ENCODE measurements at regions not wholly inside any gene's neighbourhood (a gene's known extent, or its start where the extent isn't known, plus 50 kb on each side); places are given as distances from the start of the nearest gene placed in this dataset.

DNA sequence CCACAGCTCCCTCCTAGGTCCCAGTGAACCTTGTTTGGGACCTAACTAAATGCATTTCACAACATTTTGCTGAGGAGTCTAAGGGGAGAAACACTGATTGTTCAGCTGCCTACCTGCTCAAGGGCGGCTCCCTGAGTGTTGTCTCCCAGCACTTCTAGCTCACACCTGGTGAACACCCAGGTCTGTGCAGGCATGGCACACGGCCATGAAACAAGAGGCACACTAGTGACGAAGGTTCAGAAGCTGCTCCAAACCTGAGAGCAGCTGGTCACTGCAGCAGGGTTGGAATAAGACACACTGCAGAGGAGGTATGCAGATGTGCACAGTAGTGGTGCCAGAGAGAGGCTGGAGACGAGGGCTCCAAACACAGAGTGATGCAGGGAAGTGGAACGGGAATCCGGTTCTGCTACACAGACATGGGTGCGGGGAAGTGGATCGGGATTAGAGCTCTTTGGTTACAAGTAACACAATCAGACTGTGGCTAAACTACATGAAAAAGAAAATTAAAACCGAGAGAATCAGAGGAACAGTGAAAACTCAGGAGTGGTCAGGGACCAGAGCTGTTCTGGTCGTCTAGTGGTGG lies 486.1 kb upstream of the CDH4 start (continued):
- TF ChIP-seq, protein P1, sequence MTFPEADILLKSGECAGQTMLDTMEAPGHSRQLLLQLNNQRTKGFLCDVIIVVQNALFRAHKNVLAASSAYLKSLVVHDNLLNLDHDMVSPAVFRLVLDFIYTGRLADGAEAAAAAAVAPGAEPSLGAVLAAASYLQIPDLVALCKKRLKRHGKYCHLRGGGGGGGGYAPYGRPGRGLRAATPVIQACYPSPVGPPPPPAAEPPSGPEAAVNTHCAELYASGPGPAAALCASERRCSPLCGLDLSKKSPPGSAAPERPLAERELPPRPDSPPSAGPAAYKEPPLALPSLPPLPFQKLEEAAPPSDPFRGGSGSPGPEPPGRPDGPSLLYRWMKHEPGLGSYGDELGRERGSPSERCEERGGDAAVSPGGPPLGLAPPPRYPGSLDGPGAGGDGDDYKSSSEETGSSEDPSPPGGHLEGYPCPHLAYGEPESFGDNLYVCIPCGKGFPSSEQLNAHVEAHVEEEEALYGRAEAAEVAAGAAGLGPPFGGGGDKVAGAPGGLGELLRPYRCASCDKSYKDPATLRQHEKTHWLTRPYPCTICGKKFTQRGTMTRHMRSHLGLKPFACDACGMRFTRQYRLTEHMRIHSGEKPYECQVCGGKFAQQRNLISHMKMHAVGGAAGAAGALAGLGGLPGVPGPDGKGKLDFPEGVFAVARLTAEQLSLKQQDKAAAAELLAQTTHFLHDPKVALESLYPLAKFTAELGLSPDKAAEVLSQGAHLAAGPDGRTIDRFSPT (tag by site-specific recombination; IDR thresholded peaks at IDR 0.05) = no peak
- TF ChIP-seq, protein P2, sequence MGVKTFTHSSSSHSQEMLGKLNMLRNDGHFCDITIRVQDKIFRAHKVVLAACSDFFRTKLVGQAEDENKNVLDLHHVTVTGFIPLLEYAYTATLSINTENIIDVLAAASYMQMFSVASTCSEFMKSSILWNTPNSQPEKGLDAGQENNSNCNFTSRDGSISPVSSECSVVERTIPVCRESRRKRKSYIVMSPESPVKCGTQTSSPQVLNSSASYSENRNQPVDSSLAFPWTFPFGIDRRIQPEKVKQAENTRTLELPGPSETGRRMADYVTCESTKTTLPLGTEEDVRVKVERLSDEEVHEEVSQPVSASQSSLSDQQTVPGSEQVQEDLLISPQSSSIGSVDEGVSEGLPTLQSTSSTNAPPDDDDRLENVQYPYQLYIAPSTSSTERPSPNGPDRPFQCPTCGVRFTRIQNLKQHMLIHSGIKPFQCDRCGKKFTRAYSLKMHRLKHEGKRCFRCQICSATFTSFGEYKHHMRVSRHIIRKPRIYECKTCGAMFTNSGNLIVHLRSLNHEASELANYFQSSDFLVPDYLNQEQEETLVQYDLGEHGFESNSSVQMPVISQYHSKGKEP (tag by site-specific recombination; IDR thresholded peaks at IDR 0.05) = no peak

DNA sequence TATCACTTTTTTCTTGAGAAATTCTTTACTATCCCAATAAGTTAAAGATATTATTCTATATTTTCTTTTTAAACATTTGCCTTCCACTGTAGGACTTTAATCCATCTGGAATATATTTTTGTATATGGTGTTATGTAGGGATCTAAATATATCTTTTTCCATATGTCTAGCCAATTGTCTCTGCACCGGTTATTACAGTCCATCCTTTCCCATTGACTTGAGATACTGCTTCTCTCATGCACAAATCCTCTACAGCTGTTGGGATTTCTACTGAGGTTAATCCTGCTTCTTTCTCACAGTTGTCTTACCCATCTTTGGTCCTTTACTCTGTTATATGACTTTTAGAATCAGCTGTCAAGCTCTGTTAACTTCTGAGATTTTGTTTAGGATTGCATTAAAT lies 483.8 kb upstream of the CDH4 start:
- TF ChIP-seq ZNF48 (tag by site-specific recombination; IDR thresholded peaks at IDR 0.05) (no peak), ZNF214 (tag by site-specific recombination; IDR thresholded peaks at IDR 0.05; ENCODE audit: borderline replicate concordance) (no peak), ZNF223 (tag by site-specific recombination; IDR thresholded peaks at IDR 0.05) (no peak), ZSCAN16 (tag by site-specific recombination; IDR thresholded peaks at IDR 0.05) (no peak), REPIN1 (tag by site-specific recombination; IDR thresholded peaks at IDR 0.05; ENCODE audit: low read depth) (no peak), ZNF404 (tag by site-specific recombination; IDR thresholded peaks at IDR 0.05) (no peak), ZNF830 (tag by site-specific recombination; IDR thresholded peaks at IDR 0.05; ENCODE audit: low read depth) (no peak), RBAK (tag by site-specific recombination; IDR thresholded peaks at IDR 0.05) (no peak), ZNF510 (tag by site-specific recombination; IDR thresholded peaks at IDR 0.05; ENCODE audit: insufficient replicate concordance) (no peak), OVOL3 (tag by site-specific recombination; IDR thresholded peaks at IDR 0.05) (no peak), ZFP41 (tag by site-specific recombination; IDR thresholded peaks at IDR 0.05; ENCODE audit: borderline replicate concordance) (no peak), ZNF747 (tag by site-specific recombination; IDR thresholded peaks at IDR 0.05) (no peak), ZNF585B (tag by site-specific recombination; IDR thresholded peaks at IDR 0.05) (no peak)
- TF ChIP-seq, protein P3, sequence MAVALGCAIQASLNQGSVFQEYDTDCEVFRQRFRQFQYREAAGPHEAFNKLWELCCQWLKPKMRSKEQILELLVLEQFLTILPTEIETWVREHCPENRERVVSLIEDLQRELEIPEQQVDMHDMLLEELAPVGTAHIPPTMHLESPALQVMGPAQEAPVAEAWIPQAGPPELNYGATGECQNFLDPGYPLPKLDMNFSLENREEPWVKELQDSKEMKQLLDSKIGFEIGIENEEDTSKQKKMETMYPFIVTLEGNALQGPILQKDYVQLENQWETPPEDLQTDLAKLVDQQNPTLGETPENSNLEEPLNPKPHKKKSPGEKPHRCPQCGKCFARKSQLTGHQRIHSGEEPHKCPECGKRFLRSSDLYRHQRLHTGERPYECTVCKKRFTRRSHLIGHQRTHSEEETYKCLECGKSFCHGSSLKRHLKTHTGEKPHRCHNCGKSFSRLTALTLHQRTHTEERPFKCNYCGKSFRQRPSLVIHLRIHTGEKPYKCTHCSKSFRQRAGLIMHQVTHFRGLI (tag by site-specific recombination; IDR thresholded peaks at IDR 0.05) = no peak
- TF ChIP-seq, protein P4, sequence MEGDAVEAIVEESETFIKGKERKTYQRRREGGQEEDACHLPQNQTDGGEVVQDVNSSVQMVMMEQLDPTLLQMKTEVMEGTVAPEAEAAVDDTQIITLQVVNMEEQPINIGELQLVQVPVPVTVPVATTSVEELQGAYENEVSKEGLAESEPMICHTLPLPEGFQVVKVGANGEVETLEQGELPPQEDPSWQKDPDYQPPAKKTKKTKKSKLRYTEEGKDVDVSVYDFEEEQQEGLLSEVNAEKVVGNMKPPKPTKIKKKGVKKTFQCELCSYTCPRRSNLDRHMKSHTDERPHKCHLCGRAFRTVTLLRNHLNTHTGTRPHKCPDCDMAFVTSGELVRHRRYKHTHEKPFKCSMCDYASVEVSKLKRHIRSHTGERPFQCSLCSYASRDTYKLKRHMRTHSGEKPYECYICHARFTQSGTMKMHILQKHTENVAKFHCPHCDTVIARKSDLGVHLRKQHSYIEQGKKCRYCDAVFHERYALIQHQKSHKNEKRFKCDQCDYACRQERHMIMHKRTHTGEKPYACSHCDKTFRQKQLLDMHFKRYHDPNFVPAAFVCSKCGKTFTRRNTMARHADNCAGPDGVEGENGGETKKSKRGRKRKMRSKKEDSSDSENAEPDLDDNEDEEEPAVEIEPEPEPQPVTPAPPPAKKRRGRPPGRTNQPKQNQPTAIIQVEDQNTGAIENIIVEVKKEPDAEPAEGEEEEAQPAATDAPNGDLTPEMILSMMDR (tag by site-specific recombination; IDR thresholded peaks at IDR 0.05) = no peak
- ChIA-PET CTCF (no interaction called here), POLR2A (no interaction called here)
- Histone ChIP-seq H3K27ac (ENCODE audit: extremely low read depth, low read depth, low read length) (no peak overlapping the region), H3K4me1 (ENCODE audit: control insufficient read depth, insufficient read depth, low read length) (no peaks in the 10 kb centered on the region), H3K4me3 (ENCODE audit: low read depth, low read length) (no peak overlapping the region), H3K9me3 (ENCODE audit: control insufficient read depth, insufficient read depth, low read depth, low read length) (no peaks in the 10 kb centered on the region), H3K36me3 (ENCODE audit: control insufficient read depth in 2 of 2, insufficient read depth in 1 of 2, low read length in 2 of 2) (no peaks in the 10 kb centered on the region)

Measured in HEK293 (cell line).